Testis (tissue), 2 donors: ENCODE measurements at regions not wholly inside any gene's neighbourhood (a gene's known extent, or its start where the extent isn't known, plus 50 kb on each side); places are given as distances from the start of the nearest gene placed in this dataset.

Source experiments
- POLR2A ChIP-seq: fragments of 450-650 bp; IDR thresholded peaks from one replicate; pipeline ENCODE4 v1.6.1; 2017; ENCODE audit warnings: antibody characterized with exemption, mild to moderate bottlenecking, moderate library complexity
- TF ChIP-seq, protein P1 (sequence below), 3 experiments: fragments of 450-650 bp in 2 of 3; fragments of 200-600 bp in 1 of 3; sonication (generic) in 1 of 3; IDR thresholded peaks; one replicate each; pipeline ENCODE4 v1.5.1; 2016 to 2019; ENCODE audit warnings: antibody characterized with exemption in 3 of 3, mild to moderate bottlenecking in 2 of 3, moderate library complexity in 1 of 3

DNA sequence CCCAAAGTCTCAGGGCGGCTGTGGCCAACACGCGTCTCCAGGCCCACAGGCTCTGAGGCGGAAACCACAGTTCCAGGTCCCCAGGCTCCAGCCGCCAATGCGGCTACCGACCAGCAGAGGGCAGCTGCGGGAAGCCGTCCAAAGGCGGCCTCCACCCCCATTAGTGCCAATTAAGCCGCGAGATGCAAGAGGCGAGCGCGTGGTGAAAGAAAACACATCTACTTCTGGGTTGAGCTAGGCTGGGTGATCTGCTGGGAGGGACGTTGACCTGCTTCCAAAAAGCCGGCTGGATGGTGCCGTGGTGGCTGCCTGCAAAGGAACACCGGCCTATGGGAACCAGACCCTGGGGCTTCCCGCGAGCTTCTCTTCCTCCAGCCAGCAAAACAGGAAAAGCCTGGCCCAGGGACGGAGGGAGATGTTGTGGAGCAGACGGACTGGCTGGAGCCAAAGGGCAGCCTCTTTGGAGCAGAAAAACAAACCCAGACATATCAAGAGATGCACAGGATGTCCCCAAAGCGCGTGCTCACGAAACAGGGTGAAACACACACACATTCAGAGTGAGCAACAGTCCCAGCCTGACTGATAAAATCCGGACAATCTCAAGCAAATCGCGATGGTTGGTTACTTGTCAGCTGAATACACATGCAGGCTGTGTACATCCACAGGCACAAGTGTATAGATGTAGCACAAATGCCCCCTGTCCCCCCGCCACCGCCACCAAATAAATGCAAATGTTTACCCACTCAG lies 187.1 kb upstream of the BRINP1 start:
- TF ChIP-seq, protein P1, sequence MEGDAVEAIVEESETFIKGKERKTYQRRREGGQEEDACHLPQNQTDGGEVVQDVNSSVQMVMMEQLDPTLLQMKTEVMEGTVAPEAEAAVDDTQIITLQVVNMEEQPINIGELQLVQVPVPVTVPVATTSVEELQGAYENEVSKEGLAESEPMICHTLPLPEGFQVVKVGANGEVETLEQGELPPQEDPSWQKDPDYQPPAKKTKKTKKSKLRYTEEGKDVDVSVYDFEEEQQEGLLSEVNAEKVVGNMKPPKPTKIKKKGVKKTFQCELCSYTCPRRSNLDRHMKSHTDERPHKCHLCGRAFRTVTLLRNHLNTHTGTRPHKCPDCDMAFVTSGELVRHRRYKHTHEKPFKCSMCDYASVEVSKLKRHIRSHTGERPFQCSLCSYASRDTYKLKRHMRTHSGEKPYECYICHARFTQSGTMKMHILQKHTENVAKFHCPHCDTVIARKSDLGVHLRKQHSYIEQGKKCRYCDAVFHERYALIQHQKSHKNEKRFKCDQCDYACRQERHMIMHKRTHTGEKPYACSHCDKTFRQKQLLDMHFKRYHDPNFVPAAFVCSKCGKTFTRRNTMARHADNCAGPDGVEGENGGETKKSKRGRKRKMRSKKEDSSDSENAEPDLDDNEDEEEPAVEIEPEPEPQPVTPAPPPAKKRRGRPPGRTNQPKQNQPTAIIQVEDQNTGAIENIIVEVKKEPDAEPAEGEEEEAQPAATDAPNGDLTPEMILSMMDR (IDR thresholded peaks at IDR 0.05) = peak; percentile 76 to 92 (median 86)
- TF ChIP-seq POLR2A = no peak
